HL-60/S4 treated with retinoic acid at 250 ng/mL for 4 days and 3 days (cell line): ENCODE measurements at regions not wholly inside any gene's neighbourhood (a gene's known extent, or its start where the extent isn't known, plus 50 kb on each side); places are given as distances from the start of the nearest gene placed in this dataset.
"Not testable (repeated sequence)": the region's sequence is repeated elsewhere in the genome, so short reads cannot be mapped to it uniquely, and the experiment has no call there.

Experiments used
- in situ Hi-C: fragments of 300-500 bp; cut with MboI; formaldehyde crosslinking; loops from 2 replicates; pipeline ENCODE4 v1.7.0; 2022; ENCODE audit warnings: low sequenced_read_pairs

DNA sequence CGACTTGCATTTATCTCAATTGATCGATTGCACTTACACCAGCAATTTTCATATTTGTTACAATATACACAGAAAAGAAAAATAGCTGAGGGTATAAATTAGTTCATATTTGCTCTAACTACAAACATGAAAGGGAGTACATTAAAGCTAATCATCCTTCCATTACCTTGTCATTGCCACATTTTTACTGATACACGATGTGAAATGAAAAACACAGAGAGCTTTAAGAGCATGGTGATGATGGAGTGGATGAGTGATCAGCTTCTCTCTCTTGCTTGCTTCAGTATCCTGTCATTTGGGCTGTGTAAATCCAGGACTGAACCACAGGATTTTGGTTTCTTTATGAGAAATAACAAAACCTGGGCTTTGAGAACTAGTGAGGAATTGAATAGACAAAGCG, 1207.5 kb upstream of the GOT2 start:
- in situ Hi-C loops: no loop called here

DNA sequence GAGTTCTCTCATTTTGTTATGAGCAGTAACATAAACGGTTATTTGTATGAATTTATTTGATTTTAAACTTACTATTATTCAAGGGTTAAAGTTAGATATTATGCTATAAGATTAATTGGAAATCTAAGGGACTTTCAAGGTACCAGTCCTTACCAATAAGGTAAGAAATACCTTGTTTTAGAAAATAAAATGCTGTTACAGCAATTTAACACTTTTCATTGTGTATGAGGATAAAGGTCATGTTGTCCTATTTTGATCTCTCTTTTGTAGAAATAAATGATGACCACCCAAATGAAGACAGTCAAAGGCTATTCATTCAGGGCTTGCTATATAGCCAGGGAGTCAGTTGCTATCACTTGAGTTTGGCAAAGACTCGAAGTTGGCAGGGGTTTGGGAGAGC, 1185.9 kb upstream of the GOT2 start:
- in situ Hi-C loops: no loop called here

DNA sequence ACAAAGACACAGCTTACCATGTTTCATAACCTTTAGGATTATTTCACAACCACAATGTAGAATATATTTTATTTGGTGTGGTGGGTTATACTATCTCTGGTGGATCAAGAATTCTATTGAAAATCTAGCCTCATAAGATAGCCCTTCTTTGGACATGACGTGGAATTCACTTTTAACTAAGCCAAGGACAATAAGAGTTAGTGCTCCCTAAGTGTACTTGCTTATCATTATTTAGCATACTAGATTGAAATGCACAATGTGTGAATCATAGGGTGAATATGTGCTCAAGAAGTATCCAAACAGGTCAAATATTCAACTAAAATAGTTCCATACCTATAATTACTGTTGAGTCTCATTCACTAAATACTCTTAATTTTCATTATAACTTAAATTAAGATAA, 1179.5 kb upstream of the GOT2 start:
- in situ Hi-C loops: no loop called here

DNA sequence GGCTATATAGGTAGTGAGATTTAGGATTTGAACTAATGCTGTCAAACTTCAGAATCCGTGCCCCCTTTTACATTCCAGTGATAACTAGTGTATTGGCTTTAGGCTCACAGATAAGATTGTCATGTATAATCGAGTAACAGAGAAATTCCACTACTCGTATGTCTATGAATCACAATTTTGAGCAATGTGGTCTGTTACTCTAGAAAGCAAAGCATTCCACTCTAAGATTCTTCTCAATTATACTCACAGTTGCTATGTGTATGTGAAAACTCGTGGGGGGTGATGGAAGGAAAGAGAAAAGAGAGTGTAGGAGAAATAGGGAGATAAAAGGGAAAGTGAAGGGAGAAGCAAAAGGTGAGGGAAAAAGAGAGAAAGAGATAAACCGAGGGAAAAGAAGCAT, 1175.1 kb upstream of the GOT2 start:
- in situ Hi-C loops: no loop called here

DNA sequence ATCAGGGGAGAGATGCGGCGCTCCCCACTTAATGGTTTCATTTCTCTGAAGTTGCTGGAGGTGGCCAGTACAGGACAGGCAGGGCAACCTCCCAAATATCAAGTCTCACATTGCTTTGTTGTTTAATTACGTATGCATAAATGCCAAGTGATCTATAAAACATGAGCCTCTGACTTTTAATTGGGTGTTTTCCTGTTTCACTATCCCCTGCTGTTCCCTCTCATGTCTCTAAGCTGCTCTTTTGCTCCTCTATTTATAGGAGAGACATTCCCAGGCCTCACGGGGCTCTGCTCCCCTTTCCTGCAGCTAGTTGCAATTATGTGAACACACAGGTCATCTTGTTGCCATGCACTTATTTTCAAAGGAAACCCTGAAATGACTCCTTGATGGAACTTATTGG, 1173.5 kb upstream of the GOT2 start:
- in situ Hi-C loops: no loop called here

DNA sequence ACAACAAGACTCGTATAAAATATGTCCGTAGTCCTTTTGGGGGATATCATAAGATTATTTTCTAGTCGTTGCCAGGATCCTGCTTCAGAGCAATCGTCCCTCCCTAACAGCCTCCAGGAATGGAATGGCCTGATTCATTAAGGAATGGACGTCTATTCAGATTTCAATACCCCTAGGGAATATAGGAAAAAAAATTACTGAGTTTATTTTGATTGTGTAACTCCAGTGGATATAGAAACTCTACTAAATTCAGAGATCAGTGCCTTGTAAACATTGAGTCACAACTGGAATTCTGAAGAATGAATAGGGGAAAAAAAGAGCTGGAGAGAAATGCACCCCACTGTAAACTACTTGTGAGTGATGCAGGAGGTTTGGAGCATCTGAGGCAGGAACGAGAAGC, 1171.5 kb upstream of the GOT2 start:
- in situ Hi-C loops: no loop called here

DNA sequence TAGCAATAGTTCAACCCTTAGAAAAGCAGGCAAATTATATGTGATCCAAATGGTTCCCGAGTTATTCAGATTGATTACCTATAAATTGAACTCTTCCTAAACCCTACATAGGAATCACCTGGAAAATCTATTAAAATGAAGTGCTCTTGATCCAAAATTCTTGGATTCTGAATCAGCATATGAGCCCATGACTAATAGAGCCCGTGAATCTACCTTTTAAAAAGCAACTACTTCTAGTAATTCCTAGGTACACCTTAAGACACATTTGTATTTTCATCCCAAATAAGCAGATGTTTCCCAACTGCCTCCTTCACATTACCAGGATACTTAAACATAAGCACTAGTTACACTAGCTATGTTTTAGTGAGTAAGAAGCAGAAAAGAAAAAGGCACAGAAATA, 1171.0 kb upstream of the GOT2 start:
- in situ Hi-C loops: no loop called here

DNA sequence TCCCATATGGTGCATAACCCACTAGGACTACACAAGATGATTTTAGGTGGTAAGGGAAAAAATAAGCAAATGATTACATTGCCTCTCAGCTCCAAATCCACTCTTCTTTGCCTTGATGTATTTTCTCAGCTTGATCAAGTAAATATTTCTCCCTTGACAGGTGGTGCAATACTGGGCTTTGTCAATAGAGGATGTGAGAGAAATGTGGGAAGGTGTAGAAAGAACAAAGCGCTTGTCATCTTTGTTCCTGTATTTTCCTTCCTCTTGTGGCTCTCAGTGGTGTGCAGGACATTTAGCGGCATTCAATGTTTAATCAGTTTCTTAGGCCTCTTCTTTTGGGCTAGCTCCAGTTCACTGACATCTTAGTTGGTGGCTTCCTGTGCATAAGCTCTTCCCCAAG, 1165.8 kb upstream of the GOT2 start:
- in situ Hi-C loops: no loop called here

DNA sequence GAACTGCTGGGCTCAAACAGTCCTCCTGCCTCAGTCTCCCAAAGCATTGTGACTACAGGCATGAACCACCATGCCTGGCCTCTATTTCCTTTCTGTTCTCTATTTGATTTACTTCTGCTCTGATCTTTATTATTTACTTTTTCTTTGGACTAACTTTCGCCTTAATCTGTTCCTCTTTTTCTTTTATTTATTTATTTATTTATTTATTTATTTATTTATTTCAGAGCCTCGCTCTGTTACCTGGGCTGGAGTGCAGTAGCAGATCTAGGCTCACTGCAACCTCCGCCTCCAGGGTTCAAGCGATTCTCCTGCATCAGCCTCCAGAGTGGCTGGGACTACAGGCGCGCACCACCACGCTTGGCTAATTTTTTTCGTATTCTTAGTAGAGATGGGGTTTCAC, 1158.3 kb upstream of the GOT2 start:
- in situ Hi-C loops: no loop called here

DNA sequence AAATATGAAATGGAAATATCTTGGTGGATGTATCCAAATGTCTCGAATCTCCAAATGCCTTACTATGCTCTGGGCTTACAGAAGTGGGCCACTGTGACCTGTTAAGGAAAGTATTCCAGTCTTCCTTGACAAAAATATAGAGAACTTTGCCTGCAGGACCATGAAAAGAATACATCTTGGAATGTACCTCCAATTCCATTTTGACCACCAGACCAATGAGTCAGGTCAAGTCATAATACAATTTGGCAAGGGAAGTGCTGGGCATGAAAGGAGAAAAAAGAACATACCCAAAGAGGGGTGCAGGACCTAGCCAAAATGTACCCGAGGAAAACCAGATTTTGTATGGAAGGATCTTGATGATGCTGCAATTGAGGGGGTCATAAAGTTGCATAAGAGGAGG, 1153.7 kb upstream of the GOT2 start:
- in situ Hi-C loops: no loop called here

DNA sequence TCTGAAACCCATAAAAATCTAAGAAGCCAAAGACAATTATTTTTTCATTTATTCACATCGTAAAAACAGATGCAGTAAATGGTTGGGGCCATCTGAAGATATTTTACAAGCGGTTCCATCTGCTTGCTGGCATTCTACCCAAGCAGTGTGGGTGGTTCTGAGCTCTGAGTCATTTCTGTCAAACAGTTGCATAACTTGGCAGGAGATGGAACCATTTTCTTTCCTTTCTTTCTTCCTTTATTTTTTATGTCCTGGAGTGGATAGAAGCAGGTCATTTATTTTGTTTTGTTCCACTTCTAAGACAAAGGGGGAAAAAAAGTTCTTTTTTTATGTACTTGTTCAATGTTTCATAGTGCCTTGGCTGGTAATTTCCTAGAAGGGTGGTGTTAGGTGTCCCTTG, 1151.9 kb upstream of the GOT2 start:
- in situ Hi-C loops: no loop called here

DNA sequence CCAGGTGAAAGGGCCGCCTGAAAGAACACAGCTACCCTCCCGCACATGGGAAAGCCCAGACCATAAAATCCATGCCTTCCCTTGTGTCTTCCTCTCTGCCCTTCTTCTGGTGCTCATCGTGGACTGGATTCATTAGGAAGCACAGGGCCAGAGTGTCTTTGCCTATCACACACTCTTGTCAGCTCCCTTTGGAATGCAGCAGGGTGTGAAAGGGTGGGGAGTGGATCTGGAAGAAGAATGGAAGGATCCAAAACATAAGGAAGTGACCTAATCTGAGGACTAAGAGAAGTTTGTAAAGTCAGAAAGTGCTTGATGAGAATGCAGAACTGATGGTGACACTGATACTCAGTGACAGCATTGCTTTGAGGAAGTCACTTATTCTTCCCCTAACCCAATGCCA, 1147.3 kb upstream of the GOT2 start:
- in situ Hi-C loops: no loop called here

DNA sequence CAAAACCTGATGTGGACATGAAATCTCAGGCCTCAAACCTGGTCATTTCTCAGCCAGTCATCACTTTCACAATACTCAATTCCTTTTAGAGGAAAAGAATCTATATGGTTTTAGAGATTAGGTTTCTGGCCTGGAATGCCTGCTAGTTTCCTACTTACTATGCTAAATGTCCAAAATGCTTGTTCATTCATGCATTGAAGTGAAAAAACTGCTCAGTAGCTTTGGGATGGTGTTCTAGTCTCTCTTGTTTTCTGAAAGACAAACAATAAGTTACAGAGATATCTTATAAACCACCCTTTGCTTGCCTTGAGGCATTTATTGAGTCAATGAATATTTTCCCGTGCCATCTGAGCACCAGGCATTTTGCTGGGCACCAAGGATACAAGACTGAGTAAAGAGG, 1146.5 kb upstream of the GOT2 start:
- in situ Hi-C loops: no loop called here

DNA sequence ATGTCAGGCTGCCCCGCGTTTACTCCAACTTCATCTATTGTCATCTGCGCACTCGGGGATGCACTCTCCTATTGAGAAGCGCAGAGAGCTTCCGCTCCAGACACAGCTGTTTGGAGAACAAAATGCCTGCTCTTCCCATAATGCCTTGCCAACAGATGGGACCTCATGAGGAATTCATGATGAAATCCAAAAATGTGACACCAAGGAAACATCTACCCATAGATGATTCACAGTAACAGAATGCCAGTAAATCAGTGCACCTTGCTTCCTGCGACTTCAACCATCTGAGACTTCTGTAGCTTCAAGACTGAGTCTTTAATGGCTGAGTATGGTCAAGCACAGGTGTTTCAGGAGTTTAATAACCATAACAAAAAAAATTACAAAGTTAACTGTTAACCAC, 1144.9 kb upstream of the GOT2 start:
- in situ Hi-C loops: no loop called here

DNA sequence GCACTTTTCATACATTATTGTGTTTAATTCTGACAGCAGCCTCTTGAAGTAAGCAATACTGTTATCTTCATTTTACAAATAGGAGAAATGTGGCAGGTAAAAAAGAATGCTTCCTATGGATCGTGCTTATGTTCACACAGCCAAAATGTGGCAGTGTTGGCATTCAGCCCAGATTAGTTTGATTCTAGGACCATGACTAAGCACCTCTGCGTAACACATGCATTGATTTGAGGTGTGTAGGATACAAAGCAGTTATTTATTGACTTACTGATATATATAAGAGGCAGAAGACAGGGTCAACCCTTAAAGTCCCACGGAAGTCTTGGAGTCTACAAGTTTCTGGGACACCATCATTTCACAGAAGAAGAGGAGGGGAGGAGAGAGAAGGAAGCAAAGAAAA, 1144.4 kb upstream of the GOT2 start:
- in situ Hi-C loops: no loop called here

DNA sequence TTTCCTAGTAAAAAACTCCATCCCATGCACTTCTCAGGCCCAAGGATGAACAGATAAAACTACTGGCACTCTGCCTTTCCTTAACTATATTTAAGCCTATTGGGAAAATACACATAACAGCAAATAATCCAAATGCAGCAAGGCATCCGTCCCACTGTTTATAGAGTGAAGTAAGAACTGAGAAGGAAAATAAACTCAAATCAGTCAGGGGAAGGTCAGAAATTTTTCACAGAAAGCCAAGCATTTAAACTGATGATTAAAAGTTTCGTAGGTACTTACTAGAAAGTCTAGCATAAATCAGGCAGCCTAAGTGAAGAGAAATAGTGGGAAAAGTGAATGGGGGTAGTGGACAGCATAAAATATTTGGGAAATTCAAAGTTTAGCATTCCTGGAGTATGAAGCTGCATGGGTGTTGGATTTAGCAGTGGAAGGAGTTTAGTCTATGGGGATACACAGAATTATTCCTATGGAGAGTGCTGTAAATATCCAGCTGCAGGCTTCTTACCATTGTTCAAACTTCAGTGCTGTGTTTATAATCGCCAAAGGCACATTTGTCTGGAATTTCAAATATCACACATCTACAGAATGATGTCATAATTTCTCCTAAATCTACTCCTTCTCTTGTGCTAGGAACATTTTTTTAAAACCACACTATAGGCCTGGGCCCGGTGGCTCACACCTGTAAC, 1131.0 kb upstream of the GOT2 start:
- in situ Hi-C loops: no loop called here

DNA sequence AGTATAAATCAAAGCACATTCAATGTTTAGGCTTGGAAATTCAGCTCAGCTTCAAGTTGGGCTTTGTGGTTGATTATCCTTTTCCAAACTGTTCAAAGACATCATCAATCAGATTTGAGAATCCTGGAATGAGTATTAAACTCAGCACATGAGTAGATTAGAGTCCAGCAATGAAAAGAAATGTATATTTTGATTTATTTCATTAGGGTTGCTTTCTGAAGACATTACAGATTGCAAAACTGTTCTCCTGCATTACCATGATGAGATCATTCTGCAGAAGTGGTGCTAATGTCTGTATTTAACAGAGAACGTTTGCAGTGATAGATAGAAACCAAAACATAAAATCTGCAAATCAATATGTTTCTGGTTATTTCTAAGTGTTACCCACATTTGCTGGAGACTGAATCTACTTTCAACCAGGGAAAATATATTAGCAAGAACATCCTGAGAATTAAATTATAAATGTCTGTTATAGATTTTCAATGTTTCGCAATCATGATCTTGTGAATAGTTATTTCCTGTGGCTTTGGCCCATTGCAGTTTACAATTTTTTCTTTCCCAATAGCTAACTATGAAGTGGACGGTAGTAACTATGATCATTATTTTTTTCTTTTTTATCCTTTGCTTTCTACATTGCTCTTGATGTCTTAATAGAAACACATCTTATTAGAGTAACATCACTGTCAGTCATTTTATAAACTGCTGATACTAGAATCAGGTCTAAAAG, 1125.7 kb upstream of the GOT2 start:
- in situ Hi-C loops: no loop called here

DNA sequence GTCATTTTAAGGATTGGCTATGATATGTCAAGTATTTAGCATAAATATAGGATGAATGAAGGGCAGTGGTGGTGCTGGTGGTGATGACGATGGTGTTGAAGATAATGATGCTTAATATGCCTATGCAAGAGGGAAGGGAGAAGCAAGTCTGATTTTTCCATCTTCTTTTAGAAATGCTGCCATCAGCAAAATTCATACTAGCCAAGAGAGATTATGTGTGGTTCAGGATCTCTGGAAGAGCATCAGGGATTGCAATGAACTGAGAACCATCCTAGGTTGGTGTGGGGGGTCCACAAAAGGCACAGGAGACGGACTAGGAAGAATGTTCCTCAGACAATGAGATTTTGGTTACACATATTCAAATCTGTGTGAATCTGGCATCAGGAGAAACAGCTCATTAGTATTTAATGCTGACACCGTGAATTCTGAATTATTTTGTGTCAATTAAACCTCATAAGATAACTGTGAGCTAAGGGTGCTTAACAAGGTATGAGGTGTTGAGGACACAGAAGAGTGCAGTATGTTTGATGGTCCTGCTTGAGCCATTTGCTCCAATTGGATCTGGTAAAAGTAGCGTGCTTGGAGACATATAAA, 1120.8 kb upstream of the GOT2 start:
- in situ Hi-C loops: no loop called here

DNA sequence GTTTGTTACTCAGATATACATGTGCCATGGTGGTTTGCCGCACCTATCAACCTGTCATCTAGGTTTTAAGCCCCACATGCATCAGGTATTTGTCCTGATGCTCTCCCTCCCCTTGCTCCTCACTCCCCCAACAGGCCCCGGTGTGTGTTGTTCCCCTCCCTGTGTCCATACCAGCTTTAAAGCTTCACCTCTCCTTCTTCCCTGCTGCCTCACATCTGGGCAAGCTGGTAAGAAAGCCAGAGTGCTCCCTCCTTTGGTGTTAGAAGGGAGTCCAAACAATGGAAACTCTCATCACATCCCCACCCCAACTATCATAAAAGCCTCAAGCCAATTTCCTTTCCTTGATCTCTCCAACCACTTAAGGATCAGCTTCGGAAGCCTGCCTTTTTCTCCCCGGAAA, 1115.6 kb upstream of the GOT2 start:
- in situ Hi-C loops: no loop called here

DNA sequence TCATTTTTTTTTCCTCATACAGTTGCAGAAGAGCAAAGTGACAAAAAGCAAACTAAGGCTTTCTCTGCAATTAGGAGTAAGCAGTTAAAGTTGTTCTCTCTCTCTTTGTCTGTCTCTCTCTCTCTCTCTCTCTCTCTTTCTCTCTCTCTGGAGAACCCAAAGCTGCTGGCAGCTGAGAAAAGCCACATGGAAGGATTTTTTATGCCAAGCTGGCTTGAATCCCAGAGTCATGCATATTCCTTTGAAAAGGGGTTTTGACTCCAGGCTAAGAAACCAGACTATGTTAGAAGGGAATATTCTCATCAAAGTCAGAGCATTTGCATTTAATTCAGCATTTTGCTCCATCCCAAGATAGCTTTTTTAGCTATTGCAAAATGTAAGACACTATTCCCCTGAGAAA, 1114.2 kb upstream of the GOT2 start:
- in situ Hi-C loops: no loop called here

DNA sequence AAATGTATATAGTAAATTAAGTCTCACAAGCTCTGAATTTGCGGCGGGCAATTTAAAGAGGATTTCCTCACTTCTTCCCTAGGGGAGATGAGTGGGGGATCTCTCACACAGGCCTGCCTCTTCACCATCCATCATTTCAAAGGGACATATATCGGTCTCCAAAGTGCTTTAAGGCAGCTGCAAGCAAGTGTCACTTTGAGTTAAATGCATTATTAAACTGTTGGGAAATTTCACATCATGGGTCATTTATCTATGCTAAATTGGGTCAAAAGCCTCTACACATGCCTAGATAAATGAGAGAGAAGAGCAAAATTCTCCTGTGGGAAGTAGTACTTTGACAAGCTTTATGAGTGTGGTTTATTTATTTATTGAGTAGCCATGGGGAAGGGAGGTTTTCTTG, 1106.1 kb upstream of the GOT2 start:
- in situ Hi-C loops: no loop called here

DNA sequence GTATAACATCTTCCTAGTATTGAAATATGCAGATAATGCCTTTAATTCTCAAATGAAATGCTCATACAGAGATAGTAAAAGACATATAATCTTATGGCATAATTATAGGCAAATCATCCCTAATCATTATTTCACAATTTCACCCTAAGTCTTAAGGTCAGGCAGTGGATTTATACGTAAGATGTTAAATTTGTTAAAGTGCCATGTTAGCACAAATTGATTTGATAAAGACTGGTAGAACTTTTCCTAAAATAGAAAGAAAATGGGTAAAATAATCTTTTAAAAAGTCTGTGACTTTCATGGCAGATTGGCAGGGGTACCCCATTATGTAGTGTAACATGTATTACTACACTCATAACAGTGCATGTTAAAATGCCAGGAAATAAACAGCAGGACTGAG, 1092.7 kb upstream of the GOT2 start:
- in situ Hi-C loops: no loop called here

DNA sequence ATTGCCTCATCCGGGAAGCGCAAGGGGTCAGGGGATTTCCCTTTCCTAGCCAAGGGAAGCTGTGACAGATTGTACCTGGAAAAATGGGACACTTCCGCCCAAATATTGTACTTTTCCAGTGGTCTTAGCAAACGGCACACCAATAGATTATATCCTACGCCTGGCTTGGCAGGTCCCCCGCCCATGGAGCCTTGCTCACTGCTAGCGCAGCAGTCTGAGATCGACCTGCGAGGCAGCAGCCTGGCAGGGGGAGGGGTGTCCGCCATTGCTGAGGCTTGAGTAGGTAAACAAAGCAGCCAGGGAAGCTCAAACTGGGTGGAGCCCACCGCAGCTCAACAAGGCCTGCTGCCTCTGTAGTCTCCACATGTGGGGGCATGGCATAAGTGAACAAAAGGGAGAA, 1075.4 kb upstream of the GOT2 start:
- in situ Hi-C loops: not testable (repeated sequence)
